Mucosa of descending colon (tissue), 3 donors: ENCODE measurements at regions not wholly inside any gene's neighbourhood (a gene's known extent, or its start where the extent isn't known, plus 50 kb on each side); places are given as distances from the start of the nearest gene placed in this dataset.

ENCODE experiments used
- ATAC-seq: fragments of 200-7000 bp; cut with Tn5 transposase; one replicate; pipeline ENCODE4 v1.9.1; 2020; ENCODE audit warnings: mild to moderate bottlenecking, moderate library complexity
- DNase-seq, 3 donors: peaks; one replicate each; pipeline ENCODE4 v3.0.0-alpha.2; 2020
- H3K36me3 ChIP-seq: fragments of 200-600 bp; one replicate; pipeline ENCODE4 v1.8.0; 2021; ENCODE audit warnings: low read depth, mild to moderate bottlenecking
- H3K4me1 ChIP-seq: fragments of 200-600 bp; one replicate; pipeline ENCODE4 v1.8.0; 2021; ENCODE audit warnings: low read depth, mild to moderate bottlenecking
- H3K4me3 ChIP-seq: fragments of 200-600 bp; one replicate; pipeline ENCODE4 v1.8.0; 2021; ENCODE audit warnings: mild to moderate bottlenecking
- H3K9me3 ChIP-seq: fragments of 200-600 bp; one replicate; pipeline ENCODE4 v1.8.0; 2021; ENCODE audit warnings: mild to moderate bottlenecking
- CTCF ChIP-seq: fragments of 200-600 bp; IDR thresholded peaks from one replicate; pipeline ENCODE4 v1.8.0; 2022; ENCODE audit warnings: antibody characterized with exemption, mild to moderate bottlenecking
- intact Hi-C, 2 donors: fragments of 100-400 bp; cut with DNase I in 1 of 2; cut with micrococcal nuclease in 1 of 2; formaldehyde crosslinking; loops; one replicate each; pipeline versions ENCODE4 v1.11.0 to v1.11.1; 2022; cut with DNase I, micrococcal nuclease
- donor health status: DM: no; HTN: no; CAD: no; lungs with moderate emphysema.
- donor health status: DM: no; HTN: no; CAD: no.
- donor health status: DM: no; HTN: yes; CAD: no.

- ATAC-seq: no peak
Observed at GRCh38 chr17:77875051-77875780, 83.3 kb upstream of the TNRC6C start.

GRCh38 chr17:77875881-77876509 is 82.5 kb upstream of the TNRC6C start:
- Histone ChIP-seq H3K4me1 (no peaks in the 10 kb centered on the region), H3K36me3 (no peaks in the 10 kb centered on the region), H3K9me3 (no peaks in the 10 kb centered on the region), H3K4me3 (no peak overlapping the region)
- peak; percentile 34 for ATAC-seq
- DNase-seq: no peak
- intact Hi-C loops: no loop called here
- TF ChIP-seq CTCF: no peak

More at GRCh38 chr17:77875051-77875780, 83.3 kb upstream of the TNRC6C start:
- Histone ChIP-seq H3K36me3 (no peaks in the 10 kb centered on the region), H3K9me3 (no peaks in the 10 kb centered on the region), H3K4me3 (no peak overlapping the region), H3K4me1 (no peaks in the 10 kb centered on the region)
- intact Hi-C loops: no loop called here
- no peak for DNase-seq
- TF ChIP-seq CTCF: no peak

- intact Hi-C loops: no loop called here
- no peak for ATAC-seq
- no peak overlapping the region for H3K4me3 ChIP-seq
Observed at GRCh38 chr17:77877036-77877435, 81.5 kb upstream of the TNRC6C start.

GRCh38 chr17:77877646-77878355 is 80.7 kb upstream of the TNRC6C start:
- H3K36me3 ChIP-seq: no peaks in the 10 kb centered on the region
- no peak overlapping the region for H3K4me3 ChIP-seq
- no peak for ATAC-seq
- intact Hi-C loops: no loop called here
- TF ChIP-seq CTCF: no peak
- H3K4me1 ChIP-seq: peaks cover 5% of the 10 kb centered on the region
- no peak for DNase-seq
- H3K9me3 ChIP-seq: no peaks in the 10 kb centered on the region

More at GRCh38 chr17:77877036-77877435, 81.5 kb upstream of the TNRC6C start:
- Histone ChIP-seq H3K4me1 (peaks cover under 1% of the 10 kb centered on the region), H3K9me3 (no peaks in the 10 kb centered on the region), H3K36me3 (no peaks in the 10 kb centered on the region)
- no peak for DNase-seq
- TF ChIP-seq CTCF: no peak

GRCh38 chr17:77879226-77879895 is 79.1 kb upstream of the TNRC6C start:
- peaks cover 5% of the 10 kb centered on the region for H3K4me1 ChIP-seq
- no peak for DNase-seq
- ATAC-seq: no peak
- H3K9me3 ChIP-seq: no peaks in the 10 kb centered on the region
- no peak overlapping the region for H3K4me3 ChIP-seq
- no peaks in the 10 kb centered on the region for H3K36me3 ChIP-seq
- intact Hi-C loops: no loop called here
- no peak for TF ChIP-seq CTCF
